ENCODE measurements at regions not wholly inside any gene's neighbourhood (a gene's known extent, or its start where the extent isn't known, plus 50 kb on each side); places are given as distances from the start of the nearest gene placed in this dataset.

- no peak overlapping the region for H3K27ac Mint-ChIP-seq
- H3K9me3 Mint-ChIP-seq: no peaks in the 10 kb centered on the region
- H3K36me3 Mint-ChIP-seq (ENCODE audit: low read depth): no peaks in the 10 kb centered on the region
- H3K27me3 Mint-ChIP-seq (ENCODE audit: low read depth): no peaks in the 10 kb centered on the region
- no peaks in the 10 kb centered on the region for H3K4me1 Mint-ChIP-seq (ENCODE audit: low read depth)
- no peak overlapping the region for H3K4me3 Mint-ChIP-seq
Measured at GRCh38 chr2:122267947-122268346, 512.5 kb downstream of the TSN start.

GRCh38 chr2:122273785-122274419 is 518.5 kb downstream of the TSN start:
- Mint-ChIP-seq H3K9me3 (peaks cover 7% of the 10 kb centered on the region), H3K4me1 (ENCODE audit: low read depth) (no peaks in the 10 kb centered on the region), H3K36me3 (ENCODE audit: low read depth) (no peaks in the 10 kb centered on the region), H3K4me3 (no peak overlapping the region), H3K27me3 (ENCODE audit: low read depth) (no peaks in the 10 kb centered on the region), H3K27ac (no peak overlapping the region)

- no peaks in the 10 kb centered on the region for H3K4me1 Mint-ChIP-seq (ENCODE audit: low read depth)
Measured at GRCh38 chr2:122277956-122278355, 522.5 kb downstream of the TSN start.

GRCh38 chr2:122300758-122301157 is 545.3 kb downstream of the TSN start:
- no peaks in the 10 kb centered on the region for H3K27me3 Mint-ChIP-seq (ENCODE audit: low read depth)
- no peaks in the 10 kb centered on the region for H3K36me3 Mint-ChIP-seq (ENCODE audit: low read depth)
- no peak overlapping the region for H3K27ac Mint-ChIP-seq
- H3K9me3 Mint-ChIP-seq: no peaks in the 10 kb centered on the region
- no peak overlapping the region for H3K4me3 Mint-ChIP-seq
- no peaks in the 10 kb centered on the region for H3K4me1 Mint-ChIP-seq (ENCODE audit: low read depth)

More at GRCh38 chr2:122277956-122278355, 522.5 kb downstream of the TSN start:
- Mint-ChIP-seq H3K9me3 (peaks cover 7% of the 10 kb centered on the region), H3K27ac (no peak overlapping the region), H3K27me3 (ENCODE audit: low read depth) (no peaks in the 10 kb centered on the region), H3K36me3 (ENCODE audit: low read depth) (no peaks in the 10 kb centered on the region), H3K4me3 (no peak overlapping the region)

GRCh38 chr2:122307763-122308162 is 552.3 kb downstream of the TSN start:
- Mint-ChIP-seq H3K27me3 (ENCODE audit: low read depth) (no peaks in the 10 kb centered on the region), H3K4me3 (no peak overlapping the region), H3K4me1 (ENCODE audit: low read depth) (no peaks in the 10 kb centered on the region), H3K36me3 (ENCODE audit: low read depth) (no peaks in the 10 kb centered on the region), H3K9me3 (peaks cover 4% of the 10 kb centered on the region), H3K27ac (no peak overlapping the region)

GRCh38 chr2:122315306-122315705 is 559.9 kb downstream of the TSN start:
- no peaks in the 10 kb centered on the region for H3K27me3 Mint-ChIP-seq (ENCODE audit: low read depth)

GRCh38 chr2:122319539-122320132 is 564.2 kb downstream of the TSN start:
- no peaks in the 10 kb centered on the region for H3K36me3 Mint-ChIP-seq (ENCODE audit: low read depth)
- no peak overlapping the region for H3K4me3 Mint-ChIP-seq
- no peaks in the 10 kb centered on the region for H3K9me3 Mint-ChIP-seq
- no peak overlapping the region for H3K27ac Mint-ChIP-seq
- H3K27me3 Mint-ChIP-seq (ENCODE audit: low read depth): no peaks in the 10 kb centered on the region
- no peaks in the 10 kb centered on the region for H3K4me1 Mint-ChIP-seq (ENCODE audit: low read depth)

More at GRCh38 chr2:122315306-122315705, 559.9 kb downstream of the TSN start:
- Mint-ChIP-seq H3K4me3 (no peak overlapping the region), H3K27ac (no peak overlapping the region), H3K9me3 (peaks cover 4% of the 10 kb centered on the region), H3K36me3 (ENCODE audit: low read depth) (no peaks in the 10 kb centered on the region), H3K4me1 (ENCODE audit: low read depth) (no peaks in the 10 kb centered on the region)

GRCh38 chr2:122322815-122323214 is 567.4 kb downstream of the TSN start:
- no peaks in the 10 kb centered on the region for H3K4me1 Mint-ChIP-seq (ENCODE audit: low read depth)
- H3K9me3 Mint-ChIP-seq: no peaks in the 10 kb centered on the region
- H3K36me3 Mint-ChIP-seq (ENCODE audit: low read depth): no peaks in the 10 kb centered on the region
- H3K27ac Mint-ChIP-seq: no peak overlapping the region
- H3K27me3 Mint-ChIP-seq (ENCODE audit: low read depth): no peaks in the 10 kb centered on the region
- H3K4me3 Mint-ChIP-seq: no peak overlapping the region

GRCh38 chr2:122323927-122324326 is 568.5 kb downstream of the TSN start:
- no peaks in the 10 kb centered on the region for H3K36me3 Mint-ChIP-seq (ENCODE audit: low read depth)
- no peaks in the 10 kb centered on the region for H3K27me3 Mint-ChIP-seq (ENCODE audit: low read depth)
- no peak overlapping the region for H3K4me3 Mint-ChIP-seq
- no peaks in the 10 kb centered on the region for H3K4me1 Mint-ChIP-seq (ENCODE audit: low read depth)
- no peaks in the 10 kb centered on the region for H3K9me3 Mint-ChIP-seq
- no peak overlapping the region for H3K27ac Mint-ChIP-seq

GRCh38 chr2:122326471-122326870 is 571.0 kb downstream of the TSN start:
- H3K27ac Mint-ChIP-seq: no peak overlapping the region
- H3K4me3 Mint-ChIP-seq: no peak overlapping the region
- no peaks in the 10 kb centered on the region for H3K27me3 Mint-ChIP-seq (ENCODE audit: low read depth)
- H3K36me3 Mint-ChIP-seq (ENCODE audit: low read depth): no peaks in the 10 kb centered on the region
- no peaks in the 10 kb centered on the region for H3K4me1 Mint-ChIP-seq (ENCODE audit: low read depth)
- H3K9me3 Mint-ChIP-seq: no peaks in the 10 kb centered on the region

- Mint-ChIP-seq H3K4me1 (ENCODE audit: low read depth) (no peaks in the 10 kb centered on the region), H3K27ac (no peak overlapping the region), H3K4me3 (no peak overlapping the region), H3K36me3 (ENCODE audit: low read depth) (no peaks in the 10 kb centered on the region), H3K9me3 (no peaks in the 10 kb centered on the region), H3K27me3 (ENCODE audit: low read depth) (no peaks in the 10 kb centered on the region)
Measured at GRCh38 chr2:122328816-122329215, 573.4 kb downstream of the TSN start.

GRCh38 chr2:122329278-122329677 is 573.8 kb downstream of the TSN start:
- Mint-ChIP-seq H3K27ac (no peak overlapping the region), H3K4me3 (no peak overlapping the region), H3K9me3 (no peaks in the 10 kb centered on the region), H3K36me3 (ENCODE audit: low read depth) (no peaks in the 10 kb centered on the region), H3K27me3 (ENCODE audit: low read depth) (no peaks in the 10 kb centered on the region), H3K4me1 (ENCODE audit: low read depth) (no peaks in the 10 kb centered on the region)

- Mint-ChIP-seq H3K4me1 (ENCODE audit: low read depth) (no peaks in the 10 kb centered on the region), H3K36me3 (ENCODE audit: low read depth) (no peaks in the 10 kb centered on the region), H3K4me3 (no peak overlapping the region), H3K27ac (no peak overlapping the region), H3K27me3 (ENCODE audit: low read depth) (no peaks in the 10 kb centered on the region), H3K9me3 (no peaks in the 10 kb centered on the region)
Measured at GRCh38 chr2:122333932-122334331, 578.5 kb downstream of the TSN start.

- no peak overlapping the region for H3K27ac Mint-ChIP-seq
- no peaks in the 10 kb centered on the region for H3K4me1 Mint-ChIP-seq (ENCODE audit: low read depth)
- H3K36me3 Mint-ChIP-seq (ENCODE audit: low read depth): no peaks in the 10 kb centered on the region
- no peak overlapping the region for H3K4me3 Mint-ChIP-seq
- no peaks in the 10 kb centered on the region for H3K9me3 Mint-ChIP-seq
- H3K27me3 Mint-ChIP-seq (ENCODE audit: low read depth): no peaks in the 10 kb centered on the region
Measured at GRCh38 chr2:122338000-122338399, 582.5 kb downstream of the TSN start.

- Mint-ChIP-seq H3K27me3 (ENCODE audit: low read depth) (no peaks in the 10 kb centered on the region), H3K27ac (no peak overlapping the region), H3K36me3 (ENCODE audit: low read depth) (no peaks in the 10 kb centered on the region)
Measured at GRCh38 chr2:122340246-122340645, 584.8 kb downstream of the TSN start.

More at GRCh38 chr2:122340246-122340645, 584.8 kb downstream of the TSN start:
- no peaks in the 10 kb centered on the region for H3K4me1 Mint-ChIP-seq (ENCODE audit: low read depth)
- H3K4me3 Mint-ChIP-seq: no peak overlapping the region
- no peaks in the 10 kb centered on the region for H3K9me3 Mint-ChIP-seq
